ENCODE measurements at regions not wholly inside any gene's neighbourhood (a gene's known extent, or its start where the extent isn't known, plus 50 kb on each side); places are given as distances from the start of the nearest gene placed in this dataset.

- Mint-ChIP-seq H3K27me3 (ENCODE audit: unreplicated experiment) (peaks cover 3% of the 10 kb centered on the region), H3K4me1 (ENCODE audit: unreplicated experiment) (peaks cover 23% of the 10 kb centered on the region), H3K36me3 (ENCODE audit: low read depth, unreplicated experiment) (no peaks in the 10 kb centered on the region), H3K4me3 (ENCODE audit: unreplicated experiment) (no peak overlapping the region), H3K9me3 (ENCODE audit: unreplicated experiment) (no peaks in the 10 kb centered on the region), H3K27ac (ENCODE audit: unreplicated experiment) (no peak overlapping the region)
- DNase-seq (ENCODE audit: low spot score): no peak
- no peak for TF ChIP-seq CTCF (IDR thresholded peaks at IDR 0.05; ENCODE audit: unreplicated experiment)
Observed at GRCh38 chr18:47730795-47731194, 199.7 kb downstream of the SMAD2 start.

GRCh38 chr18:47729356-47729755, 201.1 kb downstream of the SMAD2 start:
- no peaks in the 10 kb centered on the region for H3K36me3 Mint-ChIP-seq (ENCODE audit: low read depth, unreplicated experiment)
- H3K27me3 Mint-ChIP-seq (ENCODE audit: unreplicated experiment): peaks cover 3% of the 10 kb centered on the region
- no peaks in the 10 kb centered on the region for H3K9me3 Mint-ChIP-seq (ENCODE audit: unreplicated experiment)
- peaks cover 9% of the 10 kb centered on the region for H3K4me1 Mint-ChIP-seq (ENCODE audit: unreplicated experiment)
- H3K4me3 Mint-ChIP-seq (ENCODE audit: unreplicated experiment): no peak overlapping the region
- H3K27ac Mint-ChIP-seq (ENCODE audit: unreplicated experiment): no peak overlapping the region
- no peak for TF ChIP-seq CTCF (IDR thresholded peaks at IDR 0.05; ENCODE audit: unreplicated experiment)
- DNase-seq (ENCODE audit: low spot score): no peak

GRCh38 chr18:47728921-47729320, 201.5 kb downstream of the SMAD2 start:
- no peaks in the 10 kb centered on the region for H3K36me3 Mint-ChIP-seq (ENCODE audit: low read depth, unreplicated experiment)
- no peak overlapping the region for H3K4me3 Mint-ChIP-seq (ENCODE audit: unreplicated experiment)
- peaks cover 9% of the 10 kb centered on the region for H3K4me1 Mint-ChIP-seq (ENCODE audit: unreplicated experiment)
- TF ChIP-seq CTCF (IDR thresholded peaks at IDR 0.05; ENCODE audit: unreplicated experiment): no peak
- no peak overlapping the region for H3K27ac Mint-ChIP-seq (ENCODE audit: unreplicated experiment)
- H3K27me3 Mint-ChIP-seq (ENCODE audit: unreplicated experiment): peaks cover 3% of the 10 kb centered on the region
- DNase-seq (ENCODE audit: low spot score): no peak
- H3K9me3 Mint-ChIP-seq (ENCODE audit: unreplicated experiment): no peaks in the 10 kb centered on the region

GRCh38 chr18:47727409-47727808, 203.1 kb downstream of the SMAD2 start:
- Mint-ChIP-seq H3K36me3 (ENCODE audit: low read depth, unreplicated experiment) (peaks cover 4% of the 10 kb centered on the region), H3K27me3 (ENCODE audit: unreplicated experiment) (peaks cover 6% of the 10 kb centered on the region), H3K27ac (ENCODE audit: unreplicated experiment) (no peak overlapping the region), H3K4me3 (ENCODE audit: unreplicated experiment) (no peak overlapping the region), H3K4me1 (ENCODE audit: unreplicated experiment) (peaks cover 9% of the 10 kb centered on the region), H3K9me3 (ENCODE audit: unreplicated experiment) (no peaks in the 10 kb centered on the region)
- no peak for TF ChIP-seq CTCF (IDR thresholded peaks at IDR 0.05; ENCODE audit: unreplicated experiment)
- no peak for DNase-seq (ENCODE audit: low spot score)

GRCh38 chr18:47726550-47726949, 203.9 kb downstream of the SMAD2 start:
- H3K27ac Mint-ChIP-seq (ENCODE audit: unreplicated experiment): no peak overlapping the region
- TF ChIP-seq CTCF (IDR thresholded peaks at IDR 0.05; ENCODE audit: unreplicated experiment): no peak
- no peak for DNase-seq (ENCODE audit: low spot score)
- H3K4me3 Mint-ChIP-seq (ENCODE audit: unreplicated experiment): no peak overlapping the region
- H3K9me3 Mint-ChIP-seq (ENCODE audit: unreplicated experiment): no peaks in the 10 kb centered on the region
- peaks cover 3% of the 10 kb centered on the region for H3K4me1 Mint-ChIP-seq (ENCODE audit: unreplicated experiment)
- peaks cover 6% of the 10 kb centered on the region for H3K27me3 Mint-ChIP-seq (ENCODE audit: unreplicated experiment)
- peaks cover 4% of the 10 kb centered on the region for H3K36me3 Mint-ChIP-seq (ENCODE audit: low read depth, unreplicated experiment)

All from endothelial cell (in vitro differentiated cells).